ENCODE measurements at regions not wholly inside any gene's neighbourhood (a gene's known extent, or its start where the extent isn't known, plus 50 kb on each side); places are given as distances from the start of the nearest gene placed in this dataset.

GRCh38 chr1:143699115-143699514 is 272.7 kb downstream of the FAM72C start:
- TF ChIP-seq POLR2AphosphoS5 (IDR thresholded peaks at IDR 0.05) (no peak), POLR2A (IDR thresholded peaks at IDR 0.05) (no peak)
- TF ChIP-seq, protein P1, sequence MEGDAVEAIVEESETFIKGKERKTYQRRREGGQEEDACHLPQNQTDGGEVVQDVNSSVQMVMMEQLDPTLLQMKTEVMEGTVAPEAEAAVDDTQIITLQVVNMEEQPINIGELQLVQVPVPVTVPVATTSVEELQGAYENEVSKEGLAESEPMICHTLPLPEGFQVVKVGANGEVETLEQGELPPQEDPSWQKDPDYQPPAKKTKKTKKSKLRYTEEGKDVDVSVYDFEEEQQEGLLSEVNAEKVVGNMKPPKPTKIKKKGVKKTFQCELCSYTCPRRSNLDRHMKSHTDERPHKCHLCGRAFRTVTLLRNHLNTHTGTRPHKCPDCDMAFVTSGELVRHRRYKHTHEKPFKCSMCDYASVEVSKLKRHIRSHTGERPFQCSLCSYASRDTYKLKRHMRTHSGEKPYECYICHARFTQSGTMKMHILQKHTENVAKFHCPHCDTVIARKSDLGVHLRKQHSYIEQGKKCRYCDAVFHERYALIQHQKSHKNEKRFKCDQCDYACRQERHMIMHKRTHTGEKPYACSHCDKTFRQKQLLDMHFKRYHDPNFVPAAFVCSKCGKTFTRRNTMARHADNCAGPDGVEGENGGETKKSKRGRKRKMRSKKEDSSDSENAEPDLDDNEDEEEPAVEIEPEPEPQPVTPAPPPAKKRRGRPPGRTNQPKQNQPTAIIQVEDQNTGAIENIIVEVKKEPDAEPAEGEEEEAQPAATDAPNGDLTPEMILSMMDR (IDR thresholded peaks at IDR 0.05), result no peak

Data from breast epithelium (tissue), 3 donors.